H1 (cell line): ENCODE measurements at regions not wholly inside any gene's neighbourhood (a gene's known extent, or its start where the extent isn't known, plus 50 kb on each side); places are given as distances from the start of the nearest gene placed in this dataset.

Experiments used
- CEBPB ChIP-seq: IDR thresholded peaks from 2 replicates; pipeline ENCODE4 v1.6.1; 2012; ENCODE audit warnings: low read depth, low read length
- CHD2 ChIP-seq: IDR thresholded peaks from 2 replicates; pipeline ENCODE4 v1.6.1; 2012; ENCODE audit warnings: low read length, improper control_type of control experiment
- EGR1 ChIP-seq: IDR thresholded peaks from 2 replicates; pipeline ENCODE4 v1.6.1; 2011; ENCODE audit warnings: low read depth, low read length, borderline replicate concordance
- EP300 ChIP-seq, 2 experiments: IDR thresholded peaks; 1 replicate in 1 of 2; 2 replicates in 1 of 2; pipeline ENCODE4 v1.6.1; 2011 to 2012; ENCODE audit warnings: low read depth in 2 of 2, low read length in 2 of 2, mild to moderate bottlenecking in 2 of 2, borderline replicate concordance in 1 of 2, inconsistent platforms in 1 of 2, moderate library complexity in 1 of 2
- POLR2A ChIP-seq, 2 experiments: IDR thresholded peaks; 1 replicate in 1 of 2; 2 replicates in 1 of 2; pipeline ENCODE4 v1.6.1; 2011; ENCODE audit warnings: low read depth in 2 of 2, low read length in 2 of 2, mild to moderate bottlenecking in 2 of 2; ENCODE audit errors: control extremely low read depth in 1 of 2
- TAF1 ChIP-seq: IDR thresholded peaks from 2 replicates; pipeline ENCODE4 v1.6.1; 2011; ENCODE audit warnings: mild to moderate bottlenecking, low read depth, low read length

DNA sequence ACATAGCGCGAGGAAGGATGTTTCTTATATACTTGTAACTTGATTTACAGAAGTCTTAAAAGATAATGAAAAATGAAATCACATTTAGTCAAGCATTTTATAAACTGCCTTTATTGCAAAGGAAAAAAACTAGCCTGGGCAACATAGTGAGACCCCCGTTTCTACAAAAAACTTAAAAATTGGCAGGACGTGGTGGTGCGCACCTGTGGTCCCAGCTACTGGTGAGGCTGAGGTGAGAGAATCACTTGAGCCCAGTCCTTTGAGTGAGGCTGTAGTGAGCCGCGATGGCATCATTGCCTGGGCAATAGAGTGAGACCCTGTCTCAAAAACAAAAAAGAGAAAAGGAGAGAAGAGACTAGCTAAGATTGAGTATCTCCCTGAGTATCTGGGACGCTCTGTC lies 145.2 kb upstream of the CIBAR2 start:
- TF ChIP-seq EGR1 (no peak), EP300 (IDR thresholded peaks at IDR 0.05; ENCODE audit: borderline replicate concordance in 1 of 2, low read depth in 2 of 2, low read length in 2 of 2) (no peak), CEBPB (no peak), POLR2A (IDR thresholded peaks at IDR 0.05; ENCODE audit: control extremely low read depth in 1 of 2, low read depth in 2 of 2, low read length in 2 of 2) (no peak), CHD2 (no peak), TAF1 (no peak)
